ENCODE measurements at regions not wholly inside any gene's neighbourhood (a gene's known extent, or its start where the extent isn't known, plus 50 kb on each side); places are given as distances from the start of the nearest gene placed in this dataset.

GRCh38 chr18:27826101-27826500 is 350.8 kb downstream of the CDH2 start:
- no peak for DNase-seq (ENCODE audit: low spot score)

DNA sequence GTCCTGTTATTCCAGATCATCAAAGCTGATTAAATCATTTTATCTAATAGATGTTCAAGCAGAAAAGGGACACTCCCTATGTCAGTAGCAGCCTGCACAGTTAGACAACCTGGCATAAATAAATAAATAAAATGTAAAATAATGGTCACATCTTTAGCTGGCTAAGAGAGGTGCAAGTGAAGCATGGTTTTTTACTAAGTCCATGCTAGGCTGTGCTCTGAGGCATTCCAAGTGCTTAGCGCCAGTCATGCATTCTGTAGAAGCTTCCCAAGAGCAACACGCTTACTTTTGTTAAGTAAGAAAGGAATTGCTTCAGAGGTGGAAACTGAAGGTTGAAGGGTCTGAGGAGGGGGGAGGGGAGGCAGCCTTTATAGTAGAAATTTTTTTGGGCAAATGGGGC is 351.2 kb downstream of the CDH2 start:
- no peak for DNase-seq (ENCODE audit: low spot score)

GRCh38 chr18:27824841-27825681 is 351.9 kb downstream of the CDH2 start:
- DNase-seq (ENCODE audit: low spot score): no peak

DNA sequence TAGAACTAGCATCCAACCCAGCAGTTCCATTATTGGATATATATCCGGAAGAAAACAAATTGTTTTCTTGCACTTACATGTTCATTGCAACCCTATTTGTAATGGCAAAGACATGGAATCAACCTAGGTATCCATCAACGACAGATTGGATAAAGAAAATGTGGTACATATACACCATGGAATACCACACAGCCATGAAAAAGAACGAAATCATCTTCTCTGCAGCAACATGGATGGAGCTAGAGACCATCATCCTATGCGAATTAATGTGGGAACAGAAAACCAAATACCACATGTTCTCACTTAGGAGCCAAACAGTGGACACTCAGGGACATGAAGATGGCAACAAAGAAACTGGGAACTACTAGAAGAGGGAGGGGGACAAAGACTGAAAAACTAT is 352.7 kb downstream of the CDH2 start:
- no peak for DNase-seq (ENCODE audit: low spot score)

- no peak for DNase-seq (ENCODE audit: low spot score)
These were observed 353.9 kb downstream of the CDH2 start for GRCh38 chr18:27823053-27823452.

DNA sequence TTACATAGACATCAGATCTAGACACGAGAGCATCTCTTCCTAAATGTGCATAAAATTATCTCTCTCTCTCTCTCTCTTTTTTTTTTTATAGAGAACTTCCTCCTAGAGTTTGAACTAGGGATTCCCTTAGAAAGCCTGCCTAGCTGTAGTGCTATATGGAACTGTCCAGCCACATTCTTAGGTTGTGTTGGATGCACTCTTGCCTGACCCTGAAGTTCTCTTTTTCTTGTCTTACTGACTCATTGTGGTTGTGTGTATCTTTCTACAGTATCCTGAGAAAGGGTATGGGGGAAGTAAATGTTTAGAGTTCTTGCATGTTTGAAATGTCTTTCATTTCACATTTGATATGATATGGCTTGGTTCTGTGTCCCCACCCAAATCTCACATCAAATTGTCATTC is 368.2 kb downstream of the CDH2 start:
- DNase-seq (ENCODE audit: low spot score): no peak

DNA sequence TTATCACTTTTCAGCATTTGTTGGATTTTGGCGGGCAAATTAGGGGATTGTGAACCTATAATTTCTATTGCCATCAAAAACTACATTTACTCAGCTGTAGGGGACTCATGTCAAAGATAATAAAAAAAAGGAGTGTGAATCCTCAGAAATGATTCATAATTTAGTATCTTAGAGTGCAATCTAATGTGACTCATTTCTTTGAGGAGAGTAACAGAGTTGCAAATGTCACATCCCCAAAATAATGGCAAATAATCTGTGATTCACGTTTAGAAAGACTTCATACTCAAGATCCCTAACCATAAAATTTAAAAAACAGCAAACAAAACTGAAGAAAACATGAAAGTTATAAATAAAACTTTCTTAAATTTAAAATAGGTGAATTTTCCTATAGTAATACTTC is 373.0 kb downstream of the CDH2 start:
- no peak for DNase-seq (ENCODE audit: low spot score)

DNA sequence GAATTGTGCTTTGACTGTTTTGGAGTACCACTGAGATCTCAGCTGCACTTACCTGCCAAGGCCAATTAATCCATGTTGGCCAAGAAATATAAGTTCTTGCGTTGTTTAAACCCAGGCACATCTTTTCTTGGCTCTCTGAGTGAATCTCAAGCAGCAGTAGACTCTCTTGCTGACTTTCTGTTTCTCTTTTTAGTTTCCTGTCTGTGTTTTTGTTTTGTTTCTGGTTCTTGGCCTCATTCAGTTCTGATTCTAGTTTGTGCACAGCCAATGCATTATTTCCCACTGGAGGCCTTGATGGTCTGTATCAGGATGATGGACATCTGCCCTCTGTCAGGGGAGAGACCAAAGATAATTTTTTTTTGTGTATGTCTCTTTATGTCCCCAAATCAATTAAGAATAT is 379.4 kb downstream of the CDH2 start:
- DNase-seq (ENCODE audit: low spot score): no peak

DNA sequence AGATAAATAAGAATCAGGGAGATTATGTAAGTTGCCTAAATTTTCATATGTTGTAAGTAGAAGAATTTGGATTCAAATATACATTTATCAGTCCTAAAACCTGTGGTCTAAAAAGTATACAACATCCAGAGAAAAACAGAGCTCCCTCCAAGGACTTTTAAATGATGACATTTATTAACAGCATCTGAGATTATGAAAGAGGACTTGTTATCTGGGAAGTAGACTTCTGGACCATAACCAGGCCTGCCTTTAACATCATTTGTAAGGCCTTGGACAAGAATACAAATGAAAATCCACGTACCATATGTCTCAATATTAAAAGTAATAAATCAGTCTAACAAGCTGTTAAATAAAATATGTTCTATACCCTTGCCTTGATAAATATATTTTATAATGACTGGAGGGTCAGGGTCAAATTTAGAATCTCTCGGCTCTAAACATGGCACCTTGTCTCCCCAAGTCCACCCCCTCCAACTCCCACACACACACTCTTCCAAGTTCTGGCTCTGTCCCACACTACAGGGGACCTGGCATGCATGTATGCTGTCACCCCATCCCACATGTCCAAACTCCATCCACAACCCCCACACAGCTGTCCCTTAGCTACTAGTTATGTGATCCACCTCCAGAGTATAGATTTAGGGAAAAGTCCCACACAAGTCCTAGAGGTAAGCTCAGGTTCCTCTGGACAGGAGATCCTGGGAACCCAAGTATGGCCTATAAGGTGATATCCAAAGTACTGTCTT is 382.6 kb downstream of the CDH2 start:
- DNase-seq (ENCODE audit: low spot score): no peak

DNA sequence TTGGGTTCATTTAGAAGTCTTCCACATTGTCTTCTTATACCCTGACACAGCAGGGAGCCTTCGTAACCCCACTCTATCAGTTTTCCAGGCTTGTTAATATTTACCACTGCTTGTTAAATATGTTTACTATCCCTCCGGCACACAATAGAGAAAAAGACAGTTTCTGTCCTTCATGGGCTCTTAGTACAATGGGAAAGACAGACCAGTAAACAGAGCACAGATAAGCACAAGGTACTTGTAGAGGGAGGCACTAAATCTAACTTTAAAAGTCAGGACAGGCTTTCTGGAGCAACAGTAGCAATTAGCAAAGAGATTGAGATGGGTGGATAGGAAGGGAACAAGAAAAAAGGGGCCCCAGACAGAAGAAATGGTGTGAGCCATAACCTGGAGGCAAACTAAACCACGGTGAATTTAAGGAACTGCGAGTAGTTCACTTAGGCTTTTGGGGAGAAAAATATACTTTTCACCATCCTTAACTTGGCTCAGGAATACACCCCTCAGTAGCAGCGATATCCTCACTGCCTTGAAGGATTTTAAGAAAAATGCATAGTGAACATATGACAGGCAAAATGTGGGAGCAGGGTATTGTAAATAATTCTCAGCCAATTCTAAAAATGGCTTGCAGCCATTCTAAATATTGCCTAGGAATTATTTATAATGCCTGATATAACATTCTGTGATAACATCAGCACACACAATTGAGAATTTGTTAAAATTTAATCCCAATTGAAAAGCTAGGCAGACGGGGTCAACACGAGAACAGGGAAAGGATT is 383.7 kb downstream of the CDH2 start:
- DNase-seq (ENCODE audit: low spot score): no peak

DNA sequence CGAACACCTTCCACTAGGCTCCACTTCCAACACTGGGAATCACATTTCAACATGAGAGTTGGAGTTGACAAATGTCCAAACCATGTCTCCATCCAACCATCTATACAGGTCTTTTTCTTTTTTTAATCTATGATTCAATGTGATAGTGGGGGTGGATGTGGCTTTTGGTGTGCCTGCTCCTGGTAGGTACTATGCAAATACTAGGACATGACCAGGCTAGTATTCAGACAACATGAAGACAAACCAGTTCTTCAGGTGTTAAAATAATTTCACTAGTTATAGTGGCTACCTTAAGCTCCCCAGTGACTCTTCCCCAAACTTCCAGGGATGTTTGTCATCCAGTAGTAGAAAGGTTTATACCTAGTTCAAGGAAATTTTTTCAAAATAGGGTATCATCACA is 387.5 kb downstream of the CDH2 start:
- no peak for DNase-seq (ENCODE audit: low spot score)

GRCh38 chr18:27787547-27787946 is 389.4 kb downstream of the CDH2 start:
- DNase-seq (ENCODE audit: low spot score): no peak

DNA sequence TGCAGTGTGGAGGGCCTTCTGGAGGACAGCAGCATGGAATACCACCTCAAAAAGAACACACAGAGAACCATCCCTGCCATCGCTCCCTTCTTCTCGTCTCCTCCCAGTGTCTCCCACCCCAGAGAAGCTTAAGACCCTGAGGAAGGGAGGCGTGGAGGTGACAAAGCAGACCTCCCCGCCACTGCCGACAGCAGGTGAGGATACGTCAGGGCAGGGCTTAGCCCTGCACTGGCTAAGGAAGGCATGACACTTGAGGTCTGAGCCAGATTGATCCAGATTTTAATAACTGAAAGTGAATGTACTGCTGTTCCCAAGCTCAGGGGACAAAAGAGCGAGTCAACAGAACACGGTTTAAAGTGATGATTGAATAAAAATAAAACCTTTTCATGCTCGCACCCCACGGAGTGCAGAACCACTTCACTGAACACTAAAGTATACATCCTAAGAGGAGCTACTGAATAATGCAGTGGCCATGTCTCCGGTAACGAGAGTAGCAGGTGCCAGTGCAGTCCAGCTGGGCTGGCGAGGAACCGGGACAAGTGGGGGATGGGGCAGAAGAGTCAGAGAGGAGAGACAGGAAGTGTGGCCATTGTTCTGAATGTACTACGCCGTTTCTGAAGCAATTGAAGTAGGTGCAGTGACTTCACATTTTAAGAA is 391.0 kb downstream of the CDH2 start:
- DNase-seq (ENCODE audit: low spot score): no peak

GRCh38 chr18:27780061-27780745 is 396.7 kb downstream of the CDH2 start:
- DNase-seq (ENCODE audit: low spot score): no peak

- no peak for DNase-seq (ENCODE audit: low spot score)
These were observed 398.0 kb downstream of the CDH2 start for GRCh38 chr18:27778925-27779324.

DNA sequence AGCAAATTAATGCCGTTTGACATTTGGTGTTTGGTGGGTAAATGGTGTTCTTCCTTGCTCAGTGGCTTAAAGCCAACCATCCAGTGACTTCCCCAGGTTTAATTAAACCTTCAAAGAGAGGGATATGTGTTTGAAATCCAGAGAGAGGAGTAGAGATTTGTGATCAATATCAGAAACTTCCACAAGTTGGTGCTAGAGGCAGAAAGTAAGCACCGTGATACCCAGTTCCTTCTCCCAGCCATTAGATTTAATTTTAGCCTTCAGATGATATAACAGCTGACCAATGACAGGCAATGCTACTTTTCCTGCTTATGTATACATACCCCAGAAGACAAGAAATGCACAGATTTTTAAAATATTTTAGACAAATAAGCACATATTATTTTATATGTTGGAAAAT is 398.5 kb downstream of the CDH2 start:
- no peak for DNase-seq (ENCODE audit: low spot score)

GRCh38 chr18:27772081-27772480 is 404.8 kb downstream of the CDH2 start:
- no peak for DNase-seq (ENCODE audit: low spot score)

DNA sequence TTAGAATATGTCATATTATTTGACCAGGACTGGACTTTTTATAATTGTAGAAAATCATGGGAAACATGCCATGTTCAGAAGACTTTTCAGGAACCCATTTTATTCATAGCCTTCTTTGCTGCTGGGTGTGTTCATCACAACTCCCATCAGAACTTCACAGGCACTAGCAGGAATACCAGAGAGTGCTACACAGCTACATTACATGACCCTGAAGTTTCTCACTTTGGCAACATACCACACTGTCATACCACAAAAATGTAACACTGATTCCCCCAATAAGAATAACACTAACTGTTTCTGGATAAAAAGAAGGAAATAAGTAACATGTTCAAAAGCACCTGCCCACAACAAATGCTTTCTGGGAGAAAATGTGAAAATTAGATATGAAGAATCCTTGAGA is 405.4 kb downstream of the CDH2 start:
- DNase-seq (ENCODE audit: low spot score): no peak

GRCh38 chr18:27769152-27769551 is 407.8 kb downstream of the CDH2 start:
- DNase-seq (ENCODE audit: low spot score): no peak

DNA sequence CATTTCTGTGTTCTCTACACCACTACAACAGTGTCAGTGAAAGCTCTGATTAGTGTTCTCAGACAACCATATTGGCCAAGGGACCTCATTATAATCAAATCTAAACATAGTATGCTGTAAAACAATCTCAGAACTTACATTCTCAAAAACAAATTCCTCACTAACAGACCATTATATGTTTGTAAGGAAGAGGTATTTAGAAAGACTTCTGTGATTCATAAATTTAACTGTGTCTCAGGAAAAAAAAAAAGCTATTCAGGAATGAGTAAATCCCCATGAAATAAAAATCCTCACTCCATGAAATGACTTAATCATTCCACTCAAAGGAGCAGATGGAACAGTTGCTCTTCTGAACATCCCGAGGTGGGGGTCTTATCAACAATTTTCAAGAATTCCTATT is 413.0 kb downstream of the CDH2 start:
- DNase-seq (ENCODE audit: low spot score): no peak

GRCh38 chr18:27763341-27763740 is 413.6 kb downstream of the CDH2 start:
- DNase-seq (ENCODE audit: low spot score): no peak

GRCh38 chr18:27762054-27762453 is 414.9 kb downstream of the CDH2 start:
- DNase-seq (ENCODE audit: low spot score): no peak
